Smooth muscle cell (in vitro differentiated cells): ENCODE measurements at regions not wholly inside any gene's neighbourhood (a gene's known extent, or its start where the extent isn't known, plus 50 kb on each side); places are given as distances from the start of the nearest gene placed in this dataset.

ENCODE experiments used
- DNase-seq: peaks from one replicate; lab custom pipeline; 2025; ENCODE audit not compliant: unreplicated experiment; lab: John Stamatoyannopoulos, UW
- H2AFZ ChIP-seq: fragments of 200-600 bp; sonication (generic); 2 replicates; pipeline ENCODE4 v1.6.0; 2016; ENCODE audit warnings: antibody characterized with exemption, low read depth, mild to moderate bottlenecking
- H3F3A ChIP-seq: fragments of 200-600 bp; sonication (generic); 2 replicates; pipeline ENCODE4 v1.6.0; 2017; ENCODE audit warnings: antibody characterized with exemption, low read depth
- H3K27ac ChIP-seq: fragments of 200-600 bp; sonication (generic); 2 replicates; pipeline ENCODE4 v1.5.1; 2016; ENCODE audit warnings: low read depth, mild to moderate bottlenecking
- H3K27me3 ChIP-seq: fragments of 200-600 bp; sonication (generic); 2 replicates; pipeline ENCODE4 v1.6.1; 2016; ENCODE audit warnings: low read depth, mild to moderate bottlenecking
- H3K36me3 ChIP-seq: fragments of 200-600 bp; sonication (generic); 2 replicates; pipeline ENCODE4 v1.5.1; 2016; ENCODE audit warnings: low read depth
- H3K4me1 ChIP-seq: fragments of 200-600 bp; sonication (generic); 2 replicates; pipeline ENCODE4 v1.5.1; 2016; ENCODE audit warnings: low read depth
- H3K4me2 ChIP-seq: fragments of 200-600 bp; sonication (generic); 2 replicates; pipeline ENCODE4 v1.6.0; 2016; ENCODE audit warnings: mild to moderate bottlenecking
- H3K4me3 ChIP-seq: fragments of 200-600 bp; sonication (generic); 2 replicates; pipeline ENCODE4 v1.5.1; 2016; ENCODE audit warnings: mild to moderate bottlenecking
- H3K79me2 ChIP-seq: fragments of 200-600 bp; sonication (generic); 2 replicates; pipeline ENCODE4 v1.6.0; 2016; ENCODE audit warnings: low read depth, mild to moderate bottlenecking
- H3K9ac ChIP-seq: fragments of 200-600 bp; sonication (generic); 2 replicates; pipeline ENCODE4 v1.6.0; 2016; ENCODE audit warnings: low read depth
- H3K9me3 ChIP-seq: fragments of 200-600 bp; sonication (generic); replicated peaks from 2 replicates; pipeline ENCODE4 v1.5.1; 2016; ENCODE audit warnings: low read depth
- H4K20me1 ChIP-seq: fragments of 200-600 bp; sonication (generic); 2 replicates; pipeline ENCODE4 v1.6.0; 2016; ENCODE audit warnings: low read depth
- WGBS: methylation state at CpG from one replicate; pipeline ENCODE4 v1.1.7; 2016; ENCODE audit warnings: low lambda C conversion rate; 5-methylcytosine and 5-hydroxymethylcytosine counted together
- TF ChIP-seq, protein P1 (sequence below): fragments of 200-600 bp; sonication (generic); IDR thresholded peaks from 2 replicates; pipeline ENCODE4 v1.5.1; 2017; ENCODE audit warnings: borderline replicate concordance, mild to moderate bottlenecking, antibody characterized with exemption; ENCODE audit not compliant: insufficient read depth, poor library complexity, severe bottlenecking

DNA sequence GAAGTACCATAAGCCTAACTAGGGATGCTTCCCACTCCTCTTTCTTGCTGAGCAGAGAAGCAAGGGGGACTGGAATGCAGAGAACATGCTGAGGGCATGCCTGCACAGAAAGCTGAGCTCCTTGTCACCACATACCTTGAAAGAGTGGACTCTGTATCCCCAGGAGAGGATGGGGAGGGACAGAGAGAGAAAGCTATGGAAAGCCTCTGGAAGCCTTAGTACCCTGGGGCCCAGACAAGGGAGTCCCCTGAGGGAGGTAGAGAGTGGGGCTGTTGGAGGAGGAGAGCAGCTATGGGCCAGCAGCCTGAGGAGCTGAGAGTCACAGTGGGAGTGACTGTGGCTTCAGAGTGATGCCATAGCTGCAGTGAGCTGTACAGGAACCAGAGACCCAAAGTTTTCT lies 77.9 kb downstream of the RTL9 start:
- no peaks in the 10 kb centered on the region for H4K20me1 ChIP-seq
- no peaks in the 10 kb centered on the region for H3K36me3 ChIP-seq
- H3F3A ChIP-seq, result no peaks in the 10 kb centered on the region
- no peak overlapping the region for H2AFZ ChIP-seq
- H3K79me2 ChIP-seq, result no peaks in the 10 kb centered on the region
- H3K4me2 ChIP-seq, result no peak overlapping the region
- H3K4me1 ChIP-seq, result no peaks in the 10 kb centered on the region
- no peak for DNase-seq
- no peak overlapping the region for H3K9ac ChIP-seq
- TF ChIP-seq, protein P1, sequence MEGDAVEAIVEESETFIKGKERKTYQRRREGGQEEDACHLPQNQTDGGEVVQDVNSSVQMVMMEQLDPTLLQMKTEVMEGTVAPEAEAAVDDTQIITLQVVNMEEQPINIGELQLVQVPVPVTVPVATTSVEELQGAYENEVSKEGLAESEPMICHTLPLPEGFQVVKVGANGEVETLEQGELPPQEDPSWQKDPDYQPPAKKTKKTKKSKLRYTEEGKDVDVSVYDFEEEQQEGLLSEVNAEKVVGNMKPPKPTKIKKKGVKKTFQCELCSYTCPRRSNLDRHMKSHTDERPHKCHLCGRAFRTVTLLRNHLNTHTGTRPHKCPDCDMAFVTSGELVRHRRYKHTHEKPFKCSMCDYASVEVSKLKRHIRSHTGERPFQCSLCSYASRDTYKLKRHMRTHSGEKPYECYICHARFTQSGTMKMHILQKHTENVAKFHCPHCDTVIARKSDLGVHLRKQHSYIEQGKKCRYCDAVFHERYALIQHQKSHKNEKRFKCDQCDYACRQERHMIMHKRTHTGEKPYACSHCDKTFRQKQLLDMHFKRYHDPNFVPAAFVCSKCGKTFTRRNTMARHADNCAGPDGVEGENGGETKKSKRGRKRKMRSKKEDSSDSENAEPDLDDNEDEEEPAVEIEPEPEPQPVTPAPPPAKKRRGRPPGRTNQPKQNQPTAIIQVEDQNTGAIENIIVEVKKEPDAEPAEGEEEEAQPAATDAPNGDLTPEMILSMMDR, result no peak
- H3K27ac ChIP-seq, result no peak overlapping the region
- no peaks in the 10 kb centered on the region for H3K27me3 ChIP-seq
- H3K4me3 ChIP-seq, result no peak overlapping the region
- no peaks in the 10 kb centered on the region for H3K9me3 ChIP-seq

DNA sequence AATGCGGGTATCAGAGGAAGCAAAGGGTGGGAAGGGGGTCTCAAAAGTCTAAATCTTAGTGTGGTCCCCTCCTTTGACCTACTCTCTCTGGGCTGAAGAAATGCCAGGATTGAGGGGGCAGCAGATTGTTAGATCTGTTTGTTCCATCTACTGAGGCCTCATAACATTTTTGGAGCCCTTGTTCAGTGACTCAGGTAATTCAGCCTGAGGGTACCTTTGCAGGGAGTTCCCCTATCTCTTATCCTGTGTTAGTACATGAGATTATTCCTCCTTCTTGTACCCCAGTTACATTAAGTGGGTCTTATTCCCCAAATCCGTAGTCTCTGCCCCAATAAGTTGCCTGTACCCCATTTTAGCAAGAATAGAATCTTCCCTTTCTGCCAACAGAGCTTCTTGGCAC lies 79.0 kb downstream of the RTL9 start:
- no peaks in the 10 kb centered on the region for H3K36me3 ChIP-seq
- H3K27ac ChIP-seq, result no peak overlapping the region
- no peaks in the 10 kb centered on the region for H3K79me2 ChIP-seq
- no peak overlapping the region for H3K9ac ChIP-seq
- no peaks in the 10 kb centered on the region for H3K4me1 ChIP-seq
- TF ChIP-seq, protein P1, result no peak
- DNase-seq, result no peak
- no peak overlapping the region for H3K4me2 ChIP-seq
- no peak overlapping the region for H2AFZ ChIP-seq
- no peaks in the 10 kb centered on the region for H3F3A ChIP-seq
- no peaks in the 10 kb centered on the region for H4K20me1 ChIP-seq
- 45% methylated on average over 2 of the region's 2 CpGs for whole genome bisulfite sequencing
- no peak overlapping the region for H3K4me3 ChIP-seq
- H3K9me3 ChIP-seq, result no peaks in the 10 kb centered on the region
- no peaks in the 10 kb centered on the region for H3K27me3 ChIP-seq

DNA sequence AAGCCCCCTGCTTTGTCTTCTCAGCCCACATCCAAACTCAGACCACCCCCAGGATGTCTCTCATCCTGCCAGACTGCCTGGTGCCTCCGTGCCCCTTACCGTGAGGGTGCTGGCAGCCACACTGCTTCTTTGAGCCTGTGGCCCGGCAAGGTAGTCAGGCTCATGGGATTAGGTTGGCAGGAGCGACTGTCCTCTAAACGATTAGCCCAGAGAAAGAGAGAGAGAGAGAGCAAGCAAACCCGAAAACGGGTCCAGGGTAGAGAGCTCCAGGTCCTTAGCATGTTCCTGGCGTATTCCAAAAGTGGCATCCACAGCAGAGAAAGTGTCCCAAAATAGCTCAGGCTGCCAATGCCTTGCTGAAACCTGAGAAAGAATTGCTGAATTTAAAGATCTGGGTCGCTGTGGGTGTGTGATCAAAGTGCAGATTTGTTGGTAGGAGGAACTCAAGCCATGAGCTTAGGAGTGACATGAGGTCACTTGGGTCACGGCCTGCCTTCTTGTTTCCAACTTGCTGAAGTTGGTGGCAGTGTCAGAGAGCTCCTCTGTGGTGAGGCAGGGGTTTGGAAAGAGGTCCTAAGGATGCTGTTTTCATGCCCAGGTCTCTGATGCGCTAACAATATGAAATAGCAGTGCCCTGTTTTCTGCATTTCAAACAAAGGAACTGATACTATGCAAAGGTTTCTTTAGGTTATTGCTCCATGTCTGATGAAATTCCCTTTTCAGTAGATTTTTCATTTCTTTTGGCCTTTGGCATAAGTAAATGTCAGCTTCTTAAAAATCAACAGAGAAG lies 81.6 kb downstream of the RTL9 start:
- no peak overlapping the region for H3K9ac ChIP-seq
- no peaks in the 10 kb centered on the region for H3K4me1 ChIP-seq
- no peak overlapping the region for H3K27ac ChIP-seq
- H3K36me3 ChIP-seq, result no peaks in the 10 kb centered on the region
- TF ChIP-seq, protein P1, result no peak
- H3F3A ChIP-seq, result no peaks in the 10 kb centered on the region
- H3K4me3 ChIP-seq, result no peak overlapping the region
- no peaks in the 10 kb centered on the region for H3K27me3 ChIP-seq
- H3K9me3 ChIP-seq, result no peaks in the 10 kb centered on the region
- no peaks in the 10 kb centered on the region for H3K79me2 ChIP-seq
- WGBS, result 76% methylated on average over 11 of the region's 11 CpGs
- H3K4me2 ChIP-seq, result no peak overlapping the region
- DNase-seq, result no peak
- no peak overlapping the region for H2AFZ ChIP-seq
- no peaks in the 10 kb centered on the region for H4K20me1 ChIP-seq

DNA sequence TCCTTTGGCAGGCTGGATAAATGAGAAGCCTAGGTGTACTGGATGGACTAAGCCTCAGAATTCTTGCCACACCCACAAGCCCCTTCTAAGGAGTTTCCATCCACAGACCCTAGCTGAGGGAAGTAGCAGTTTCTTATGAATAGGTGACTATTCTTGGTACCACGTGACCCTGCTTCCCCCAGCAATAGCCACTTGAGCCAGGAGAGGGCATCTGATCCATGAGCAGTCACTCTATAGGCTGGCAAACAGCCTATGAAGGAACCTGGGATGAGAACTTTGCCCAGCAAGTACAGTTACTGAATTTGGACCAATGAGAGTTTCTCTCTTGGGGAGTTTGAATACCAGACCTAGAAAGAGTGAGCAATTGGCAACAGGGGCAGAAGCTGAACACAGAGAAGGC lies 84.0 kb downstream of the RTL9 start:
- H3K9me3 ChIP-seq, result no peaks in the 10 kb centered on the region
- no peaks in the 10 kb centered on the region for H3K27me3 ChIP-seq
- TF ChIP-seq, protein P1, result peak; percentile 22
- WGBS, result 20% methylated on average over 1 of the region's 1 CpG
- H3K27ac ChIP-seq, result no peak overlapping the region
- no peak overlapping the region for H2AFZ ChIP-seq
- no peak overlapping the region for H3K4me2 ChIP-seq
- H3F3A ChIP-seq, result no peaks in the 10 kb centered on the region
- H3K36me3 ChIP-seq, result no peaks in the 10 kb centered on the region
- H3K9ac ChIP-seq, result no peak overlapping the region
- no peak overlapping the region for H3K4me3 ChIP-seq
- no peak for DNase-seq
- no peaks in the 10 kb centered on the region for H4K20me1 ChIP-seq
- H3K4me1 ChIP-seq, result no peaks in the 10 kb centered on the region
- H3K79me2 ChIP-seq, result no peaks in the 10 kb centered on the region
